B cell (primary cell): ENCODE measurements at regions not wholly inside any gene's neighbourhood (a gene's known extent, or its start where the extent isn't known, plus 50 kb on each side); places are given as distances from the start of the nearest gene placed in this dataset.

ENCODE experiments used
- CTCF ChIP-seq: fragments of 200-600 bp; IDR thresholded peaks from one replicate; pipeline ENCODE4 v1.8.0; 2022; ENCODE audit warnings: antibody characterized with exemption, mild to moderate bottlenecking
- EZH2 ChIP-seq: IDR thresholded peaks from 2 replicates; pipeline ENCODE4 v1.6.1; 2012; ENCODE audit warnings: borderline replicate concordance, low read depth, mild to moderate bottlenecking, moderate library complexity, low read length; ENCODE audit not compliant: insufficient read depth, poor library complexity, severe bottlenecking

- TF ChIP-seq CTCF, result no peak
- no peak for TF ChIP-seq EZH2
Observed at GRCh38 chr5:28488752-28489151, 1450.4 kb upstream of the CDH9 start.
